ENCODE measurements at regions not wholly inside any gene's neighbourhood (a gene's known extent, or its start where the extent isn't known, plus 50 kb on each side); places are given as distances from the start of the nearest gene placed in this dataset.

DNA sequence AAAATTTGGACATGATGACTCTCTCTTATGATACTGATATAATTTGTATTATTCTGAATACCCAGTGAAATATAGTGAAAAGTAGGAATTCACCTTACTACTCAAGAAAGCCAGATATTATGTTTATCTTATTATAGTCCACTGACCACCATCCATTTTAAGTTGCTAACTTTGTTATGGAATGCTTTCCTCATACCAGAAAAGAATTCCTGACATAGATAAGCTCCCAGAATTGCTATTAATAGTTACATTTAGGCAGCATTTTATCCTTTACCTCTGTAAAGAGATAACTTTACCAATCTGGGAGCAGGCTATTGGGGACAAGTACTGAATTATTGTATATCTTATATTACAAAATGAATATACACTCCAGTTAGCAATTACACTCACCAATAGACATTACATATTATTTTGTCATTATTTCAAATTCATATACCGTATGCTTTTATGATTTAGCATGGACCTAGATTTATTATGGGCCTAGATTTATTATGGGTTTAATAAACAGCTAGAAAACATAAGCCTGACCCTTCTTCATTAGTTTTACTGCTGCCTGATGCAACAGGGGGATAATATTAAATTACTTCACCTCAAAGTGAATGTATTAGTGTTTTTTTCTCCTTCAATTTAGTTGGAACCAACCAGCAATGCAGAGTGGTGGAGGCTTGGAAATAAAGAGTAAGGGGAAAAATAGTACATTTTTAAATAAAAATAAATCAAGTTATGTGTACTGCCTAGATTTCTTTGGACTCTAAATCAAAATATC lies 1886.1 kb downstream of the PCDH9 start:
- TF ChIP-seq, protein P1, sequence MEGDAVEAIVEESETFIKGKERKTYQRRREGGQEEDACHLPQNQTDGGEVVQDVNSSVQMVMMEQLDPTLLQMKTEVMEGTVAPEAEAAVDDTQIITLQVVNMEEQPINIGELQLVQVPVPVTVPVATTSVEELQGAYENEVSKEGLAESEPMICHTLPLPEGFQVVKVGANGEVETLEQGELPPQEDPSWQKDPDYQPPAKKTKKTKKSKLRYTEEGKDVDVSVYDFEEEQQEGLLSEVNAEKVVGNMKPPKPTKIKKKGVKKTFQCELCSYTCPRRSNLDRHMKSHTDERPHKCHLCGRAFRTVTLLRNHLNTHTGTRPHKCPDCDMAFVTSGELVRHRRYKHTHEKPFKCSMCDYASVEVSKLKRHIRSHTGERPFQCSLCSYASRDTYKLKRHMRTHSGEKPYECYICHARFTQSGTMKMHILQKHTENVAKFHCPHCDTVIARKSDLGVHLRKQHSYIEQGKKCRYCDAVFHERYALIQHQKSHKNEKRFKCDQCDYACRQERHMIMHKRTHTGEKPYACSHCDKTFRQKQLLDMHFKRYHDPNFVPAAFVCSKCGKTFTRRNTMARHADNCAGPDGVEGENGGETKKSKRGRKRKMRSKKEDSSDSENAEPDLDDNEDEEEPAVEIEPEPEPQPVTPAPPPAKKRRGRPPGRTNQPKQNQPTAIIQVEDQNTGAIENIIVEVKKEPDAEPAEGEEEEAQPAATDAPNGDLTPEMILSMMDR (IDR thresholded peaks at IDR 0.05), result no peak
- no peak for TF ChIP-seq POLR2A (IDR thresholded peaks at IDR 0.05)
